Spleen (tissue), 11 donors: ENCODE measurements at regions not wholly inside any gene's neighbourhood (a gene's known extent, or its start where the extent isn't known, plus 50 kb on each side); places are given as distances from the start of the nearest gene placed in this dataset.
A peak's percentile ranks its signal among the peaks of the same experiment; 100 is the strongest.

Source experiments
- DNase-seq: peaks from one replicate; pipeline ENCODE4 v3.0.0-alpha.2; 2020
- H3K27ac ChIP-seq, 8 donors: fragments of 200-600 bp; sonication (generic) in 7 of 8; 1 replicate in 4 of 8; 2 replicates in 4 of 8; pipeline versions ENCODE4 v1.5.0 to v1.8.0; 2016 to 2021; ENCODE audit warnings: inconsistent platforms in 4 of 8, mild to moderate bottlenecking in 4 of 8, moderate library complexity in 1 of 8
- H3K27me3 ChIP-seq, 7 donors: fragments of 200-600 bp; sonication (generic) in 6 of 7; replicated peaks in 1 of 7; 1 replicate in 4 of 7; 2 replicates in 3 of 7; pipeline versions ENCODE4 v1.5.0 to v1.8.0; 2016 to 2021; ENCODE audit warnings: inconsistent platforms in 3 of 7, mild to moderate bottlenecking in 1 of 7
- H3K36me3 ChIP-seq, 6 donors: fragments of 200-600 bp; sonication (generic) in 5 of 6; 1 replicate in 4 of 6; 2 replicates in 2 of 6; pipeline versions ENCODE4 v1.5.0 to v1.8.0; 2016 to 2021; ENCODE audit warnings: inconsistent platforms in 2 of 6
- H3K4me1 ChIP-seq, 6 donors: fragments of 200-600 bp; sonication (generic) in 5 of 6; 1 replicate in 3 of 6; 2 replicates in 3 of 6; pipeline versions ENCODE4 v1.5.0 to v1.8.0; 2016 to 2021; ENCODE audit warnings: inconsistent platforms in 3 of 6
- H3K4me3 ChIP-seq, 8 donors: fragments of 200-600 bp; sonication (generic) in 7 of 8; 1 replicate in 4 of 8; 2 replicates in 4 of 8; pipeline versions ENCODE4 v1.5.0 to v1.8.0; 2016 to 2021; ENCODE audit warnings: inconsistent platforms in 4 of 8, mild to moderate bottlenecking in 4 of 8, moderate library complexity in 2 of 8
- H3K9me3 ChIP-seq, 8 donors: fragments of 200-600 bp; sonication (generic) in 7 of 8; 1 replicate in 4 of 8; 2 replicates in 4 of 8; pipeline versions ENCODE4 v1.5.0 to v1.8.0; 2016 to 2021; ENCODE audit warnings: inconsistent platforms in 4 of 8
- CTCF ChIP-seq, 11 experiments: fragments of 200-600 bp in 7 of 11; fragments of 450-650 bp in 4 of 11; sonication (generic) in 4 of 11; IDR thresholded peaks in 8 of 11; conservative IDR thresholded peaks in 3 of 11; 1 replicate in 7 of 11; 2 replicates in 4 of 11; pipeline versions ENCODE4 v1.4.0 to v1.8.0; 2016 to 2021; ENCODE audit warnings: antibody characterized with exemption in 11 of 11, inconsistent platforms in 4 of 11, mild to moderate bottlenecking in 1 of 11
- POLR2A ChIP-seq, 3 donors: fragments of 450-650 bp; IDR thresholded peaks; one replicate each; pipeline ENCODE4 v1.5.1; 2017; ENCODE audit warnings: antibody characterized with exemption in 3 of 3, mild to moderate bottlenecking in 1 of 3
- POLR2AphosphoS5 ChIP-seq, 3 donors: sonication (generic); formaldehyde crosslinking; IDR thresholded peaks; one replicate each; pipeline ENCODE4 v1.5.1; 2017; ENCODE audit warnings: antibody characterized with exemption in 3 of 3
- WGBS, 5 donors: extraction: QIAGEN DNeasy Blood & Tissue Kit in 3 of 5; methylation state at CpG; one replicate each; pipeline versions ENCODE4 v1.1.5 to v1.1.7; 2013 to 2018; 5-methylcytosine and 5-hydroxymethylcytosine counted together
- intact Hi-C: fragments of 100-400 bp; cut with DNase I; formaldehyde crosslinking; loops from one replicate; pipeline ENCODE4 v1.15.0; 2023; ENCODE audit warnings: low total_unique reads
- donor health status: healthy with polysubstance abuse.
- donor health status: DM: no; HTN: no; CAD: no; lungs with moderate emphysema.
- donor health status: DM: no; HTN: no; CAD: no.
- donor health status: Bipolar disorder and iron deficiency.
- donor health status: healthy.
- donor health status: DM: no; HTN: no; CAD: no.
- donor health status: DM: yes; HTN: yes; CAD: no.

- no peaks in the 10 kb centered on the region for H3K4me1 ChIP-seq
- no peaks in the 10 kb centered on the region for H3K36me3 ChIP-seq
- no peak overlapping the region for H3K27ac ChIP-seq
- WGBS, 5 donors = 90 to 97% (median 94%) methylated on average over 3 of the region's 3 CpGs
- DNase-seq = no peak
- intact Hi-C loops = no loop called here
- H3K27me3 ChIP-seq = no peaks in the 10 kb centered on the region
- TF ChIP-seq POLR2AphosphoS5 (IDR thresholded peaks at IDR 0.05) = no peak
- no peak for TF ChIP-seq POLR2A (IDR thresholded peaks at IDR 0.05)
- no peak for TF ChIP-seq CTCF (IDR thresholded peaks at IDR 0.05 in 8 of 11, conservative IDR thresholded peaks at IDR 0.05 in 3 of 11)
- H3K4me3 ChIP-seq = no peak overlapping the region
- H3K9me3 ChIP-seq = no peaks in the 10 kb centered on the region
Observed at GRCh38 chr5:86671536-86671935, 53.8 kb downstream of the COX7C start.

- Histone ChIP-seq H3K36me3 (no peaks in the 10 kb centered on the region), H3K4me3 (no peak overlapping the region), H3K4me1 (no peaks in the 10 kb centered on the region), H3K27me3 (no peaks in the 10 kb centered on the region), H3K27ac (no peak overlapping the region), H3K9me3 (no peaks in the 10 kb centered on the region)
- DNase-seq = no peak
- intact Hi-C loops = no loop called here
- TF ChIP-seq POLR2AphosphoS5 (IDR thresholded peaks at IDR 0.05) = no peak
- TF ChIP-seq CTCF (IDR thresholded peaks at IDR 0.05 in 8 of 11, conservative IDR thresholded peaks at IDR 0.05 in 3 of 11) = no peak
- no peak for TF ChIP-seq POLR2A (IDR thresholded peaks at IDR 0.05)
- 86 to 94% (median 93%) methylated on average over 4 of the region's 4 CpGs for WGBS, 5 donors
Observed at GRCh38 chr5:86674069-86674468, 56.3 kb downstream of the COX7C start.

- no peaks in the 10 kb centered on the region for H3K9me3 ChIP-seq
- 74 to 90% (median 83%) methylated on average over 4 of the region's 4 CpGs for WGBS, 5 donors
- DNase-seq = no peak
- no peaks in the 10 kb centered on the region for H3K36me3 ChIP-seq
- no peak for TF ChIP-seq POLR2AphosphoS5 (IDR thresholded peaks at IDR 0.05)
- TF ChIP-seq CTCF (IDR thresholded peaks at IDR 0.05 in 8 of 11, conservative IDR thresholded peaks at IDR 0.05 in 3 of 11) = no peak
- no peak for TF ChIP-seq POLR2A (IDR thresholded peaks at IDR 0.05)
- intact Hi-C loops = no loop called here
- no peaks in the 10 kb centered on the region for H3K4me1 ChIP-seq
- H3K4me3 ChIP-seq = no peak overlapping the region
- H3K27me3 ChIP-seq = no peaks in the 10 kb centered on the region
- H3K27ac ChIP-seq = no peak overlapping the region
Observed at GRCh38 chr5:86675311-86675710, 57.6 kb downstream of the COX7C start.

GRCh38 chr5:86679529-86679928, 61.8 kb downstream of the COX7C start:
- Histone ChIP-seq H3K36me3 (no peaks in the 10 kb centered on the region), H3K27me3 (no peaks in the 10 kb centered on the region), H3K4me1 (no peaks in the 10 kb centered on the region), H3K27ac (no peak overlapping the region), H3K9me3 (no peaks in the 10 kb centered on the region), H3K4me3 (no peak overlapping the region)
- 0 to 6% (median 0%) methylated on average over 1 of the region's 1 CpG for WGBS, 5 donors
- no peak for DNase-seq
- TF ChIP-seq CTCF (IDR thresholded peaks at IDR 0.05 in 8 of 11, conservative IDR thresholded peaks at IDR 0.05 in 3 of 11) (peak in 9 of 11 experiments; percentile 35 to 54 (median 44)), POLR2A (IDR thresholded peaks at IDR 0.05) (no peak)
- intact Hi-C loops = no loop called here
